Activated CD8-positive, alpha-beta T cell treated with anti-CD3 and anti-CD28 coated beads for 36 hours (primary cell): ENCODE measurements at regions not wholly inside any gene's neighbourhood (a gene's known extent, or its start where the extent isn't known, plus 50 kb on each side); places are given as distances from the start of the nearest gene placed in this dataset.

Source experiments
- ATAC-seq: fragments of 200-7000 bp; cut with Tn5 transposase; one replicate; pipeline ENCODE4 v1.10.0; 2021; ENCODE audit warnings: mild to moderate bottlenecking, moderate library complexity
- CTCF ChIA-PET: fragments of 350-600 bp; sonication (Branson Sonifier 250); formaldehyde crosslinking; loops from one replicate; lab custom pipeline; 2021; ENCODE audit warnings: antibody characterized with exemption; lab: Charles Lee
- POLR2A ChIA-PET: fragments of 350-600 bp; sonication (Branson Sonifier 250); formaldehyde crosslinking; loops from one replicate; lab custom pipeline; 2021; ENCODE audit warnings: antibody characterized with exemption; lab: Charles Lee
- DNase-seq: peaks from one replicate; pipeline ENCODE4 v3.0.0-alpha.2; 2020
- H3K27ac Mint-ChIP-seq: one replicate; pipeline ENCODE4 v1.8.0; 2021; ENCODE audit warnings: mild to moderate bottlenecking, mixed read lengths
- H3K27me3 Mint-ChIP-seq: one replicate; pipeline ENCODE4 v1.8.0; 2021; ENCODE audit warnings: mixed read lengths
- H3K36me3 Mint-ChIP-seq: one replicate; pipeline ENCODE4 v1.8.0; 2021; ENCODE audit warnings: low read depth, mixed read lengths
- H3K4me1 Mint-ChIP-seq: one replicate; pipeline ENCODE4 v1.8.0; 2021; ENCODE audit warnings: low read depth, mixed read lengths
- H3K4me3 Mint-ChIP-seq: one replicate; pipeline ENCODE4 v1.8.0; 2021; ENCODE audit warnings: mild to moderate bottlenecking, moderate library complexity, mixed read lengths
- H3K9me3 Mint-ChIP-seq: one replicate; pipeline ENCODE4 v1.8.0; 2021; ENCODE audit warnings: mixed read lengths
- intact Hi-C: fragments of 100-400 bp; cut with micrococcal nuclease; formaldehyde crosslinking; loops from one replicate; pipeline ENCODE4 v1.10.0; 2022
- TF ChIP-seq, protein P1 (sequence below): fragments of 200-600 bp; IDR thresholded peaks from one replicate; pipeline ENCODE4 v1.8.0; 2022; ENCODE audit warnings: antibody characterized with exemption, mild to moderate bottlenecking

DNA sequence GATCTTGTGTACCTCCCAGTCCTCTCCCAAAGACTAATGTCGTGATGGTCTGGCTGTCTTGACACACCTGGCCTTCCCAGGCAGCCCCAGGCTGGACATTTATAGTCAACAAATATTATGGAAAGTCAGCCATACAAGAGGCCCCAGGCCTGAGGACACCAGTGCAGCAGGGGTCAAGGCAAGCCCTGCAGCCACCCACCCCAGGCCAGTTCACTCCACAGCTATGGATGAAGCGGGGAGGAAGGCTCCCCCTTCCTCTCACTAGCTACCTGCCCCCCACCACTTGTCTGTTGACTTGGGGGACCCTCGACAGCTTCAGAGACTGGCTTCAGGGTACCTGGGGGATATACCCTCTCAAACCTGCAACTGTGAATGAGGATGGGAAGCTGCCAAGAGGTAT, 132.1 kb downstream of the MRPL14 start:
- ChIA-PET CTCF (no interaction called here), POLR2A (no interaction called here)
- H3K36me3 Mint-ChIP-seq = no peaks in the 10 kb centered on the region
- H3K27ac Mint-ChIP-seq = no peak overlapping the region
- TF ChIP-seq, protein P1, sequence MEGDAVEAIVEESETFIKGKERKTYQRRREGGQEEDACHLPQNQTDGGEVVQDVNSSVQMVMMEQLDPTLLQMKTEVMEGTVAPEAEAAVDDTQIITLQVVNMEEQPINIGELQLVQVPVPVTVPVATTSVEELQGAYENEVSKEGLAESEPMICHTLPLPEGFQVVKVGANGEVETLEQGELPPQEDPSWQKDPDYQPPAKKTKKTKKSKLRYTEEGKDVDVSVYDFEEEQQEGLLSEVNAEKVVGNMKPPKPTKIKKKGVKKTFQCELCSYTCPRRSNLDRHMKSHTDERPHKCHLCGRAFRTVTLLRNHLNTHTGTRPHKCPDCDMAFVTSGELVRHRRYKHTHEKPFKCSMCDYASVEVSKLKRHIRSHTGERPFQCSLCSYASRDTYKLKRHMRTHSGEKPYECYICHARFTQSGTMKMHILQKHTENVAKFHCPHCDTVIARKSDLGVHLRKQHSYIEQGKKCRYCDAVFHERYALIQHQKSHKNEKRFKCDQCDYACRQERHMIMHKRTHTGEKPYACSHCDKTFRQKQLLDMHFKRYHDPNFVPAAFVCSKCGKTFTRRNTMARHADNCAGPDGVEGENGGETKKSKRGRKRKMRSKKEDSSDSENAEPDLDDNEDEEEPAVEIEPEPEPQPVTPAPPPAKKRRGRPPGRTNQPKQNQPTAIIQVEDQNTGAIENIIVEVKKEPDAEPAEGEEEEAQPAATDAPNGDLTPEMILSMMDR = no peak
- H3K4me3 Mint-ChIP-seq = no peak overlapping the region
- no peaks in the 10 kb centered on the region for H3K9me3 Mint-ChIP-seq
- DNase-seq (no peak), ATAC-seq (no peak)
- H3K27me3 Mint-ChIP-seq = peaks cover 4% of the 10 kb centered on the region
- intact Hi-C loops = no loop called here
- peaks cover 13% of the 10 kb centered on the region for H3K4me1 Mint-ChIP-seq

DNA sequence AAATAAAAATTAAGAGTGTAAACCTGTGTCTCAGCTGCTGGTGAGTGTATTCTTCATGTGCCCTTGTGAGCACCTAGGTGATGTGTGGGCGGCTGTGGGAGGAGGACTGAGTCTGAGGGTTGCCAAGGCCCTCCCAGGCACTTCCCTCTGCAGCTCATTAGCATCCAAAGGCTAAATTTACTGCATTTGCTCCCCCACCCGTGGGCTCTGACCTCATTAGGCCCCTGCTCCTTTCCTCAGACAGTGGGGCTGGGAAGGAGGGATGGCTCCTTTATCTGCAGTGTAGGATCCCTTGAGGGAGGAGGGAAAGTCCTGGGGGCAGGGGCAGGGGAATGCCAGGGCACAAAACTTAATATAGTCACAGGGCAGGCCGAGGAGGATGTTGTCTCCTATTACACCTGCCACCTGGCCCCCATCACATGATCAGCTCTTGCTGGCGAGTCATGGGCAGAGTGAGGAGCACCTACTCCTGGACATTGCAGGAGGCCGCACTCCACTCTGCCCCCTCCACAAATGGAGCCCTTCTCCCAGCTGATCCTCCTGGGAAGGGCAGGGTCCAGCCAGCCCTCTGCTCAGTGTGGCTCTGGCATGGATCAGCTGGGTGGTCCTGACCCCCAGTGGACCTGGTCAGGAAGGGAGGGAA, 133.2 kb downstream of the MRPL14 start:
- ChIA-PET CTCF (no interaction called here), POLR2A (no interaction called here)
- ATAC-seq (no peak), DNase-seq (peak; percentile 55)
- Mint-ChIP-seq H3K36me3 (no peaks in the 10 kb centered on the region), H3K4me3 (no peak overlapping the region), H3K27ac (no peak overlapping the region), H3K27me3 (no peaks in the 10 kb centered on the region), H3K9me3 (no peaks in the 10 kb centered on the region), H3K4me1 (peaks cover 6% of the 10 kb centered on the region)
- intact Hi-C loops = no loop called here
- TF ChIP-seq, protein P1 = no peak

DNA sequence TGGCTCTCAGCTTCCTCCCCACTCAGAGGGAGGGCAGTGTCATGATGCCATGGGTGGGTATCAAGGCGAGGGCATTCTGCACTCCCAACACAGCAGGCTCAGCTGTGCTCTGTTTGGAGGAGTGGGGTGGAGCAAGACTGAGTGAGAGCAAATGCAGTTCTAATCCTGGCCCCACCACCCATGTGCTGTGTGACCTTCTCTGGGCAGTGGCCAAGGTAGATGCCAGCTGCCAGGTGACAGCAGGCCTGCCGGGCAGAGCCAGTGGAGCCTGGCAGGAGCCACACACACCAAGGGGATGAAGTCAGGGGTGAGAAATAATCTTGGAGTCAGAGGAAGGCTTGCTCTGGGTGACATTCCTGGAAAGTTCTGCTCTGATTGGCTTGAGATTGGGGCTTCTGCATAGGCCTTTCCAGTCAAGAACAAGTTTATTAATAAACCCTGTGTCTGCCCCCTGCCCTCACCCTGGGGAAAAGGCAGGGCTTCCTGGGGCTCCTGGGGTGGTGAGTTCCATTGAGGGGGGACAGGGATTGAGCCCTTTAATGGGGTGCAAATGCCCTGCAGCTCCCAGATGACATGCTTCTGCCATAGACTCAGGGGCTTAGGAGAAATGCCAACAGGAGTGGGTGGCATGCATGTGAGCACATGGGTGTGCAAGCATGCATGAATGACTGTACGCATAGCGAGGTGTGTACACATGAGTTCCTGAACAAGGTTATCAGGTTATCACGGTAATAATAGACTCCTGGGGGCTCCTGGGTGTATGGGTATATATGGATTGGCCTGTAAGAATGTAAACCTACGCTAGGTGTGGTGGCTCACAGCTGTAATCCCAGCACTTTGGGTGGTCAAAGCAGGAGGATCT, 134.2 kb downstream of the MRPL14 start:
- Mint-ChIP-seq H3K4me3 (no peak overlapping the region), H3K27me3 (no peaks in the 10 kb centered on the region), H3K27ac (no peak overlapping the region), H3K36me3 (no peaks in the 10 kb centered on the region), H3K9me3 (no peaks in the 10 kb centered on the region), H3K4me1 (peaks cover 6% of the 10 kb centered on the region)
- intact Hi-C loops = no loop called here
- ATAC-seq (no peak), DNase-seq (no peak)
- TF ChIP-seq, protein P1 = no peak
- POLR2A ChIA-PET = no interaction called here
- CTCF ChIA-PET = no interaction called here

DNA sequence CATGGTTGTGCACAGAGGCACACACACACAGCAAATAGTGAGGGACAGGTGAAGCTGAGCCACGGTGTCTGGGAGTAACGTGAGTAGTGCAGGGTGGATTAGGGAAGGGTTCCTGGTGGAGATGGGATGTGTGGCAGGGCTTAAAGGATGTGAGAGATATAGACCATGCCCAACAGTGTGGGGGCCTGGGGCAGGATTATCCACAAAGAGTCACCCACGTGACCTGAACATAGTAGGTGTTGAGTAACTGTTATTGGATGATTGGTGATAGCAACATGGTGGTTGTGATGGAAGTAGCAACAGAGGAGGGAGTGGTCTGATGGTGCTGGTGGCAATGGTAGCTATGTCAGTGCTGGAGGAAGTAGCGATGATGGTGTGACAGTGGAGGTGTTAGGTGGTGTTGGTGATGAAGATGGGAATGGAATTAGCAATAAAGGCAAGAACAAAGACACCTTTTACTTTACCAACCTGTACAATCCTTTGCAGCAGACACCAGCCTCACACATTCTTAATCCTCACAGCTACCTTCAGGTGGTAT, 135.1 kb downstream of the MRPL14 start:
- Mint-ChIP-seq H3K27me3 (no peaks in the 10 kb centered on the region), H3K4me1 (peaks cover 6% of the 10 kb centered on the region), H3K9me3 (no peaks in the 10 kb centered on the region), H3K4me3 (no peak overlapping the region), H3K27ac (no peak overlapping the region), H3K36me3 (no peaks in the 10 kb centered on the region)
- ChIA-PET CTCF (no interaction called here), POLR2A (interaction anchor here (0.9 kb wide), 1 partner anchor 39 kb away, joined by 3 read pairs; no protein-coding TSS in a partner anchor)
- TF ChIP-seq, protein P1 = no peak
- peak; percentile 55 for ATAC-seq
- DNase-seq = no peak
- intact Hi-C loops = no loop called here
